Endothelial cell of umbilical vein (primary cell): ENCODE measurements at regions not wholly inside any gene's neighbourhood (a gene's known extent, or its start where the extent isn't known, plus 50 kb on each side); places are given as distances from the start of the nearest gene placed in this dataset.

Experiments used
- CTCF ChIP-seq, 2 donors: IDR thresholded peaks; 1 replicate in 1 of 2; 2 replicates in 1 of 2; pipeline ENCODE4 v1.5.1; 2011; ENCODE audit warnings: low read length in 2 of 2, mild to moderate bottlenecking in 2 of 2, moderate library complexity in 2 of 2, control low read depth in 1 of 2, inconsistent platforms in 1 of 2, low read depth in 1 of 2; ENCODE audit not compliant: insufficient read depth in 1 of 2; ENCODE audit errors: extremely low read depth in 1 of 2
- FOS ChIP-seq: IDR thresholded peaks from 2 replicates; pipeline ENCODE4 v1.6.1; 2011; ENCODE audit warnings: mild to moderate bottlenecking, low read length, moderate library complexity, borderline replicate concordance; ENCODE audit not compliant: insufficient read depth
- POLR2A ChIP-seq: IDR thresholded peaks from 2 replicates; pipeline ENCODE4 v1.6.1; 2012; ENCODE audit warnings: low read depth, mild to moderate bottlenecking, control low read depth, low read length
- POLR2AphosphoS5 ChIP-seq: IDR thresholded peaks from 2 replicates; pipeline ENCODE4 v1.6.1; 2012; ENCODE audit warnings: low read depth, mild to moderate bottlenecking, control low read depth, low read length, moderate library complexity; ENCODE audit not compliant: insufficient read depth

GRCh38 chr7:34454381-34454780 is 203.6 kb upstream of the NPSR1 start:
- TF ChIP-seq CTCF (IDR thresholded peaks at IDR 0.05; ENCODE audit: extremely low read depth in 1 of 2, insufficient read depth in 1 of 2, low read depth in 1 of 2, low read length in 2 of 2) (no peak), POLR2A (no peak), POLR2AphosphoS5 (no peak), FOS (no peak)
